BJ (cell line): ENCODE measurements at regions not wholly inside any gene's neighbourhood (a gene's known extent, or its start where the extent isn't known, plus 50 kb on each side); places are given as distances from the start of the nearest gene placed in this dataset.

ENCODE experiments used
- CTCF ChIA-PET: fragments of 350-600 bp; formaldehyde crosslinking; extraction: SDS; loops from one replicate; lab custom pipeline; 2021; ENCODE audit warnings: antibody characterized with exemption, inconsistent platforms; lab: Yijun Ruan, JAX
- POLR2A ChIA-PET: fragments of 300-600 bp; sonication (Branson Sonifier 250); formaldehyde crosslinking; extraction: SDS; loops from one replicate; lab custom pipeline; 2021; ENCODE audit warnings: antibody characterized with exemption; lab: Charles Lee
- DNase-seq: peaks from one replicate; pipeline ENCODE4 v3.0.0-alpha.2; 2011; ENCODE audit warnings: low read depth
- H3K27me3 ChIP-seq: 2 replicates; pipeline ENCODE4 v1.6.0; 2011; ENCODE audit warnings: low read length; ENCODE audit not compliant: control insufficient read depth, insufficient read depth
- H3K36me3 ChIP-seq: 2 replicates; pipeline ENCODE4 v1.5.1; 2011; ENCODE audit warnings: low read length; ENCODE audit not compliant: control insufficient read depth, insufficient read depth
- H3K4me3 ChIP-seq: 2 replicates; pipeline ENCODE4 v1.5.1; 2011; ENCODE audit warnings: low read depth, mild to moderate bottlenecking, control low read depth, low read length
- CTCF ChIP-seq: IDR thresholded peaks from 2 replicates; pipeline ENCODE4 v1.5.1; 2011; ENCODE audit warnings: low read depth, mild to moderate bottlenecking, control low read depth, inconsistent platforms, low read length, moderate library complexity; ENCODE audit not compliant: insufficient read depth

GRCh38 chrX:55142206-55142918, 53.5 kb downstream of the PAGE2 start:
- POLR2A ChIA-PET, result no interaction called here
- no peak overlapping the region for H3K4me3 ChIP-seq
- no peak for DNase-seq
- CTCF ChIA-PET, result no interaction called here
- H3K27me3 ChIP-seq, result no peaks in the 10 kb centered on the region
- no peak for TF ChIP-seq CTCF
- H3K36me3 ChIP-seq, result no peaks in the 10 kb centered on the region

- Histone ChIP-seq H3K27me3 (no peaks in the 10 kb centered on the region), H3K4me3 (no peak overlapping the region), H3K36me3 (no peaks in the 10 kb centered on the region)
- DNase-seq, result no peak
- CTCF ChIA-PET, result no interaction called here
- POLR2A ChIA-PET, result no interaction called here
- no peak for TF ChIP-seq CTCF
Observed at GRCh38 chrX:55142919-55143310, 54.1 kb downstream of the PAGE2 start.

GRCh38 chrX:55143621-55144020, 54.8 kb downstream of the PAGE2 start:
- no peaks in the 10 kb centered on the region for H3K36me3 ChIP-seq
- TF ChIP-seq CTCF, result no peak
- H3K27me3 ChIP-seq, result no peaks in the 10 kb centered on the region
- CTCF ChIA-PET, result no interaction called here
- POLR2A ChIA-PET, result no interaction called here
- no peak overlapping the region for H3K4me3 ChIP-seq
- DNase-seq, result no peak

GRCh38 chrX:55144697-55145096, 55.9 kb downstream of the PAGE2 start:
- no peak overlapping the region for H3K4me3 ChIP-seq
- H3K36me3 ChIP-seq, result no peaks in the 10 kb centered on the region
- DNase-seq, result no peak
- no peak for TF ChIP-seq CTCF
- no peaks in the 10 kb centered on the region for H3K27me3 ChIP-seq
- ChIA-PET CTCF (interaction anchor here (1.0 kb wide), 1 partner anchor 9 kb away, joined by 4 read pairs; no protein-coding TSS in a partner anchor), POLR2A (no interaction called here)

- TF ChIP-seq CTCF, result no peak
- no peaks in the 10 kb centered on the region for H3K27me3 ChIP-seq
- DNase-seq, result no peak
- no peaks in the 10 kb centered on the region for H3K36me3 ChIP-seq
- H3K4me3 ChIP-seq, result no peak overlapping the region
- CTCF ChIA-PET, result no interaction called here
- POLR2A ChIA-PET, result no interaction called here
Observed at GRCh38 chrX:55149242-55149641, 60.4 kb downstream of the PAGE2 start.
